Naive thymus-derived CD8-positive, alpha-beta T cell (primary cell): ENCODE measurements at regions not wholly inside any gene's neighbourhood (a gene's known extent, or its start where the extent isn't known, plus 50 kb on each side); places are given as distances from the start of the nearest gene placed in this dataset.

Experiments used
- ATAC-seq, 2 donors: fragments of 150-1000 bp; cut with Tn5 transposase in 1 of 2; sonication (Bioruptor Pico), chemical (Tn5 transposase) in 1 of 2; 1 replicate in 1 of 2; 2 replicates in 1 of 2; pipeline ENCODE4 v1.10.0; 2021; ENCODE audit warnings: mild to moderate bottlenecking in 2 of 2, moderate library complexity in 2 of 2
- POLR2A ChIA-PET: fragments of 350-600 bp; sonication (Branson Sonifier 250); formaldehyde crosslinking; loops from one replicate; lab custom pipeline; 2021; ENCODE audit warnings: antibody characterized with exemption; lab: Charles Lee
- DNase-seq, 10 donors: peaks; one replicate each; pipeline versions ENCODE4 v3.0.0 to v3.0.0-alpha.2; 2020 to 2022
- H3K27ac Mint-ChIP-seq, 10 donors: one replicate each; pipeline ENCODE4 v1.8.0; 2020 to 2022; ENCODE audit warnings: mild to moderate bottlenecking in 10 of 10, mixed read lengths in 10 of 10, moderate library complexity in 4 of 10, inconsistent platforms in 1 of 10
- H3K27me3 Mint-ChIP-seq, 5 donors: one replicate each; pipeline ENCODE4 v1.8.0; 2021 to 2022; ENCODE audit warnings: mixed read lengths in 5 of 5
- H3K36me3 Mint-ChIP-seq, 3 donors: one replicate each; pipeline ENCODE4 v1.8.0; 2020 to 2022; ENCODE audit warnings: mixed read lengths in 3 of 3, mild to moderate bottlenecking in 2 of 3, inconsistent platforms in 1 of 3
- H3K4me1 Mint-ChIP-seq, 4 donors: one replicate each; pipeline ENCODE4 v1.8.0; 2021 to 2022; ENCODE audit warnings: mixed read lengths in 4 of 4
- H3K4me3 Mint-ChIP-seq, 10 donors: one replicate each; pipeline ENCODE4 v1.8.0; 2020 to 2022; ENCODE audit warnings: mild to moderate bottlenecking in 10 of 10, mixed read lengths in 10 of 10, moderate library complexity in 6 of 10, inconsistent platforms in 1 of 10
- H3K9me3 Mint-ChIP-seq, 9 donors: one replicate each; pipeline ENCODE4 v1.8.0; 2020 to 2022; ENCODE audit warnings: mixed read lengths in 9 of 9, mild to moderate bottlenecking in 3 of 9, inconsistent platforms in 1 of 9, moderate library complexity in 1 of 9

DNA sequence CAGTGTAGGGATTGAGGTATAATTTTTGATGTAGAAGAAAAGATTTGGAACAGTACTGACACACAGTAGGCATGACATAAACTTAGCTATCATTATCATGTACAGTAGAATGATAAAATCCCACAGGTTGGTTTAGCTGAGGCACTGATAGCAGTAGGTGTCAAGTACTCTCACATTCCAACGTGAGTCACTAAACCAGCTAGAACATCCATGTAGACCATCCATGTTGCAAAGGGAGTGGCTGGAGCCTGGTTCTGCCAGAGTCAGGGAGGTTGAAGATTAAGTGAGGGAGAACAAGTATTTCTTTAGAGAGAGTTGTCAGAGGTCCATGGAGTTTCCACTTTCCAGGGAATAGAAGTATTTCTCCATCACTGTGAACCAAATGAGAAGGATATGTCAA lies 157.2 kb upstream of the TMEM108 start:
- Mint-ChIP-seq H3K36me3 (no peaks in the 10 kb centered on the region), H3K4me1 (no peaks in the 10 kb centered on the region), H3K9me3 (peaks cover 0 to 13% (median 0%) of the 10 kb centered on the region in 9 donors), H3K4me3 (no peak overlapping the region), H3K27me3 (peaks cover 2 to 31% (median 8%) of the 10 kb centered on the region in 5 donors), H3K27ac (peak overlapping the region in 1 of 10 donors; percentile 46)
- POLR2A ChIA-PET = no interaction called here
- ATAC-seq (no peak), DNase-seq (no peak)

DNA sequence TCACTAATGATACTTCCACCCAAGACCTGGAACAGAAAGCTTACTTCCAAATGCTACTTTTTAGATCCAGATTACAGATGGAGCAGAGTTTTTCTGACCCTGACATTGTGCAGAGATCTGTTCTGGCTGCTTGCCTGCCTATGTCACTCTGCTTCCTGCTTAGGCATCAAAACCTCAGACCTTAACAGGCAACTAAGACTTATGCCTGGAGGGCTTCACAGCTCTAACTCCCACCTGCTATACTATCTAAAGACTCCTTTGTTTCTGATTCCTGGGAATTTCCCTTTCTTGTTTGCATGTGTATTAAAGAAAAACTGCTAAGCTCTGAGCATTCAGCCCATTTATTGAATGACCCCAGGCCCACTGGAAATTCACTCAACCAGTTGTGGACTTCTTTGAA lies 157.4 kb upstream of the NPHP3 start:
- Mint-ChIP-seq H3K9me3 (peaks cover 0 to 13% (median 0%) of the 10 kb centered on the region in 9 donors), H3K27ac (no peak overlapping the region), H3K4me3 (no peak overlapping the region), H3K36me3 (no peaks in the 10 kb centered on the region), H3K4me1 (no peaks in the 10 kb centered on the region), H3K27me3 (peaks cover 2 to 24% (median 8%) of the 10 kb centered on the region in 5 donors)
- POLR2A ChIA-PET = no interaction called here
- DNase-seq (no peak), ATAC-seq (no peak)

GRCh38 chr3:132874701-132875100 lies 152.5 kb upstream of the NPHP3 start:
- Mint-ChIP-seq H3K36me3 (no peaks in the 10 kb centered on the region), H3K27me3 (peaks cover 2 to 19% (median 11%) of the 10 kb centered on the region in 5 donors), H3K4me1 (no peaks in the 10 kb centered on the region), H3K27ac (no peak overlapping the region), H3K4me3 (no peak overlapping the region), H3K9me3 (peaks cover 0 to 2% (median 0%) of the 10 kb centered on the region in 9 donors)
- POLR2A ChIA-PET = no interaction called here
- no peak for DNase-seq
- ATAC-seq = no peak

DNA sequence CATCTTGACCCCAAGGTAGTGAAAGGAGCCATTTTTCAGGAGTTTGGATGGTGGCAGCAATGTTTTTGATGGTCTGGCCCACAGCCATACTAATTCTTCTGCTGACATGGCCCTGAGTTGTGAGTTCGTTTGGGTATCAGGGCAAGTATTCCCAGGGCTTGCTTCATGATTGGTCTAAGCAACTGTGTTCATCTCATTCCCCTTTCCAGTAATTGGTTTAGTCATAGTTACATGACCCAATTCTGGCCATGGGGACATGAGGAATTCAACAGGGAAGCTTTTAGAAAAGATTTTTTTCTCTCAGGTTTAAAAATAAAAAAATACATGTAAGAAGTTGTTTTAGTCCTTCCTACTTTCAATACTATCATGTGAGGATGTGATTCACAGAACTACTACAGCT lies 150.5 kb upstream of the NPHP3 start:
- Mint-ChIP-seq H3K36me3 (no peaks in the 10 kb centered on the region), H3K27me3 (peaks cover 0 to 23% (median 11%) of the 10 kb centered on the region in 5 donors), H3K4me1 (no peaks in the 10 kb centered on the region), H3K9me3 (peaks cover 0 to 5% (median 0%) of the 10 kb centered on the region in 9 donors), H3K27ac (no peak overlapping the region), H3K4me3 (no peak overlapping the region)
- POLR2A ChIA-PET = no interaction called here
- ATAC-seq = no peak
- DNase-seq = no peak

- no peak overlapping the region for H3K27ac Mint-ChIP-seq
- no peak overlapping the region for H3K4me3 Mint-ChIP-seq
- ATAC-seq = no peak
- POLR2A ChIA-PET = no interaction called here
- H3K36me3 Mint-ChIP-seq = no peaks in the 10 kb centered on the region
- peaks cover 0 to 5% (median 0%) of the 10 kb centered on the region in 9 donors for H3K9me3 Mint-ChIP-seq
- peaks cover 0 to 25% (median 11%) of the 10 kb centered on the region in 5 donors for H3K27me3 Mint-ChIP-seq
- H3K4me1 Mint-ChIP-seq = no peaks in the 10 kb centered on the region
- DNase-seq = no peak
Measured at GRCh38 chr3:132871956-132872355, 149.7 kb upstream of the NPHP3 start.

DNA sequence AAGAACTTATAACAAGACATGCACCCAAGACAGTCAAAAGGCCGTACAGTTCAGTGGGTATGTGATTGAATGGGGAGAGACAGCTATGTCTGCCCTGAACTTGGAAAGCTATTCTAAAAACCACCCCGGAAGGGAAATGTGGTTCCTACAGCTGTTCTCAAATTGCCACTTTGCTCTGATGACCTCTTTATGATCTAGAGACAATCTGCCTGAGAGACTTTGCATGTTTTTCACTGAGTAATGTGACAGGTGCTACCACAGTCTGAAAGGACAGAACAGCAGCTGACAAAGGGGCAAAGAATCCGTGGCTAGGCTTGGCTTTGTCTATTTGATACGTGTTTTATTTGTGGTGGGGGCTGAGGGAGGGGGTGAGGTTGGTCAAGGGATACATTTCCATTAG lies 148.3 kb upstream of the NPHP3 start:
- Mint-ChIP-seq H3K4me1 (no peaks in the 10 kb centered on the region), H3K9me3 (peaks cover 0 to 4% (median 0%) of the 10 kb centered on the region in 9 donors), H3K4me3 (no peak overlapping the region), H3K27ac (no peak overlapping the region), H3K36me3 (peaks cover 0 to under 1% (median 0%) of the 10 kb centered on the region in 3 donors), H3K27me3 (peaks cover 0 to 27% (median 11%) of the 10 kb centered on the region in 5 donors)
- POLR2A ChIA-PET = no interaction called here
- DNase-seq (no peak), ATAC-seq (no peak)

DNA sequence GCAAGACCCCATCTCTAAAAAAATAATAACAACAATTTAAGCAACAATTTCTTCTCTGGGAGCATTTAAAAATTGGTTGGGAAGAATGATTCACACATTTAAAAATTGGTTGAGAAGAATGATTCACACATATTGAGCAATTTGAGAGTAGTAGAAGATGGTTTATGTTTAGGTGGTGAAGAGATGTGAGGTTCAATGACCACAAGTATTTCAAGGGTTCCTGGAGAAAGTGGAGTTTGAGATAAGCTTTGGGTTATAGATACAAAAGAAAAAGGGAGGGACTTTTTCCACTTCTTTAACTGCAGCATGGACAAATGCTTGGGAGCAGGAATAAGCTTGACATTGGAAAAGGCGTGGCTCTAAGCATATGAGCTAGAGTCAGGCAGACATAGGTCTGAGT lies 145.7 kb upstream of the NPHP3 start:
- H3K36me3 Mint-ChIP-seq = peaks cover 0 to 3% (median 0%) of the 10 kb centered on the region in 3 donors
- peaks cover 0 to 4% (median 0%) of the 10 kb centered on the region in 9 donors for H3K9me3 Mint-ChIP-seq
- no peaks in the 10 kb centered on the region for H3K4me1 Mint-ChIP-seq
- no peak overlapping the region for H3K4me3 Mint-ChIP-seq
- POLR2A ChIA-PET = no interaction called here
- H3K27me3 Mint-ChIP-seq = peaks cover 0 to 25% (median 11%) of the 10 kb centered on the region in 5 donors
- ATAC-seq = no peak
- no peak overlapping the region for H3K27ac Mint-ChIP-seq
- DNase-seq = no peak

- ATAC-seq (no peak), DNase-seq (no peak)
- Mint-ChIP-seq H3K4me1 (no peaks in the 10 kb centered on the region), H3K27me3 (peaks cover 0 to 25% (median 11%) of the 10 kb centered on the region in 5 donors), H3K36me3 (peaks cover 0 to 3% (median 0%) of the 10 kb centered on the region in 3 donors), H3K4me3 (no peak overlapping the region), H3K9me3 (peaks cover 0 to 4% (median 0%) of the 10 kb centered on the region in 9 donors), H3K27ac (no peak overlapping the region)
- POLR2A ChIA-PET = no interaction called here
Measured at GRCh38 chr3:132867526-132867925, 145.3 kb upstream of the NPHP3 start.

DNA sequence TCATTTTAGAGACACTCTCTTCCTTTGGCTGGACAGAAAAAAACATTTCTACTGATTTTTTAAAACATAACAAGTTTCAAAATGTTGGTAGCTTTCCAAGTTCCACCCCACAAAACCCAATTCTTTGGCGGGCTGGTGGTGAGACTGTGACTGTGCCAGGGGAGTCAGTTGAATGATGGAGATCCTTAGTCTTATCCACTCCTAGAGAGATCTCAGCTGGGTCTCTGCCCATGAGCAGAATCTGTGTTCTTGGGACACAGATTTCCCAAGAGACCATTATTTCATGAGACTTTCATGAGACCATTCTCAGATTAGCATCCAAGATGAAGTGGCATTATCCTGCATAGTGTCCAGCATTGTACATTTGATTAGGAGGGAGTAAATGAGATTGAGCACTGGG lies 135.1 kb upstream of the NPHP3 start:
- POLR2A ChIA-PET = no interaction called here
- H3K4me3 Mint-ChIP-seq = no peak overlapping the region
- no peaks in the 10 kb centered on the region for H3K36me3 Mint-ChIP-seq
- H3K27me3 Mint-ChIP-seq = peaks cover 0 to 6% (median under 1%) of the 10 kb centered on the region in 5 donors
- no peak for ATAC-seq
- no peaks in the 10 kb centered on the region for H3K4me1 Mint-ChIP-seq
- H3K27ac Mint-ChIP-seq = no peak overlapping the region
- DNase-seq = no peak
- peaks cover 0 to 5% (median 0%) of the 10 kb centered on the region in 9 donors for H3K9me3 Mint-ChIP-seq

DNA sequence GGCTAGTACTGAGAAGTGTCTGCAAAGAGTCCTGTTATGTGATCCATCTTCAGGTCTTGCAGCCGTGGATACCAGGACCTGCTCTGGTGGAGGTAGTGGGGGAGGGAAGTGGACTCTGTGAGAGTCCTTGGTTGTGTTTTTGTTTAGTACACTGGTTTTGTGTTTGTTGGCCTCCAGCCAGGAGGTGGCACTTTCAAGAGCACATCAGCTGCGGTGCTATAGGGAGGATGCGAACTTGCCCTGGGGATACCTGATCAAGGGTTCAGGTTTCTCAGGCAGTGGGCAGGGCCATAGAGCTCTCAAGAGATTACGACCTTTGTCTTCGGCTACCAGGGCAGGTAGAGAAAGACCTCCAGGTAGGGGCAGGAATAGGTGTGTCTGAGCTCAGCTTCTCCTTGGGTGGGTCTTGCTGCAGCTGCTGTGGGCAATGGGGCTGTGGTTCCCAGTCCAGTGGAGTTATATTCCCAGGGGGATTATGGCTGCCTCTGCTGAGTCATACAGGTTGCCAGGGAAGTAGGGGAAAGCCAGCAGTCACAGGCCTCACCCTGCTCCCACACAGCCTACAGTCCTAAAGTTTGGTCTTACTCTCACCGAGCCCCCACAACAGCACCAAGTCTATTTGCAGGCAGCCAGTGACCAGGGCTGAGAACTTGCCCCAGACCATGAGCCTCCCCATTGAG lies 132.8 kb upstream of the NPHP3 start:
- peaks cover 0 to 14% (median 7%) of the 10 kb centered on the region in 9 donors for H3K9me3 Mint-ChIP-seq
- no peaks in the 10 kb centered on the region for H3K4me1 Mint-ChIP-seq
- DNase-seq (no peak), ATAC-seq (no peak)
- H3K4me3 Mint-ChIP-seq = no peak overlapping the region
- no peaks in the 10 kb centered on the region for H3K36me3 Mint-ChIP-seq
- H3K27ac Mint-ChIP-seq = no peak overlapping the region
- POLR2A ChIA-PET = no interaction called here
- peaks cover 0 to 4% (median 0%) of the 10 kb centered on the region in 5 donors for H3K27me3 Mint-ChIP-seq

- ATAC-seq (no peak), DNase-seq (no peak)
- Mint-ChIP-seq H3K9me3 (peaks cover 0 to 14% (median 7%) of the 10 kb centered on the region in 9 donors), H3K4me3 (no peak overlapping the region), H3K27me3 (peaks cover 0 to 18% (median 2%) of the 10 kb centered on the region in 5 donors), H3K27ac (no peak overlapping the region), H3K4me1 (no peaks in the 10 kb centered on the region), H3K36me3 (no peaks in the 10 kb centered on the region)
- POLR2A ChIA-PET = no interaction called here
Measured at GRCh38 chr3:132847849-132848625, 125.8 kb upstream of the NPHP3 start.

DNA sequence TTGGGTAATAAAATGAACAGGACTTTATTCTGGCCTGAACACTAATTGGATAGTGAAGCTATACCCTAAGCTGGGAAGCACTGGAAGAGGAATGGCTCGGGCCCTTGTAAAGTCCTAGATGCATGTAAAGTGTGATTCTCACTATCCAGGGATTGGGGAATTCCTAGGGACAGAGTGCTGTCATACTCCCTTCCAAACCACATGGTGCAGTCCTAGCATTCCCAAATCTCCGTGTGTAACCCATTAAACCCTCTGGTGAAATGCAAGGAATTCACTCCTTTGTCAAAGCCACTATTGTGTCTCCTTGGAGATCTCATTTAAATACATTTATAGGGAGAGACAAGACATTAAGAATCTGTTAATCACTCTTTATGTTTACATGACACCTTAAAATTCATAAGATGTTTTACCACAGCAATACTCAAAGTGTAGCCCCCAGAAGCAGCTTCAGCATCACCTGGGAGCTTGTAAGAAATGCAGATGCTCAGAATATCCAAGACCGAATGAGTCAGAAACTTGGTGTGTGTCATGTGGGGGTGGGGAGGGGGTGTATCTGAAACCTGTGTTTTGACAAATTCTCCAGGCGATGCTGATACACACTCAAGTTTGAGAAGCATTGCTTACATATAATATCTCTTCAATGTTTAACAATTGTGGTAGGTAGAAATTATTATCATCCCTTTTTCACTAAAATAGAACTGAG lies 121.8 kb upstream of the NPHP3 start:
- DNase-seq (no peak), ATAC-seq (no peak)
- Mint-ChIP-seq H3K36me3 (no peaks in the 10 kb centered on the region), H3K27ac (no peak overlapping the region), H3K9me3 (no peaks in the 10 kb centered on the region), H3K4me3 (no peak overlapping the region), H3K4me1 (no peaks in the 10 kb centered on the region), H3K27me3 (peaks cover 0 to 30% (median 13%) of the 10 kb centered on the region in 5 donors)
- POLR2A ChIA-PET = no interaction called here

- no peaks in the 10 kb centered on the region for H3K9me3 Mint-ChIP-seq
- no peaks in the 10 kb centered on the region for H3K4me1 Mint-ChIP-seq
- H3K36me3 Mint-ChIP-seq = no peaks in the 10 kb centered on the region
Measured at GRCh38 chr3:132843349-132843748, 121.1 kb upstream of the NPHP3 start.

More at GRCh38 chr3:132843349-132843748, 121.1 kb upstream of the NPHP3 start:
- POLR2A ChIA-PET = no interaction called here
- Mint-ChIP-seq H3K4me3 (no peak overlapping the region), H3K27me3 (peaks cover 0 to 30% (median 13%) of the 10 kb centered on the region in 5 donors), H3K27ac (no peak overlapping the region)
- DNase-seq = no peak
- no peak for ATAC-seq
